Thyroid gland (tissue), 4 donors: ENCODE measurements at regions not wholly inside any gene's neighbourhood (a gene's known extent, or its start where the extent isn't known, plus 50 kb on each side); places are given as distances from the start of the nearest gene placed in this dataset.

ENCODE experiments used
- CTCF ChIP-seq, 6 experiments: fragments of 200-600 bp in 3 of 6; fragments of 450-650 bp in 3 of 6; sonication (generic) in 3 of 6; IDR thresholded peaks; one replicate each; pipeline ENCODE4 v1.5.1; 2016 to 2019; ENCODE audit warnings: antibody characterized with exemption in 6 of 6, mild to moderate bottlenecking in 2 of 6, inconsistent platforms in 1 of 6, moderate library complexity in 1 of 6
- POLR2A ChIP-seq, 2 donors: fragments of 450-650 bp; IDR thresholded peaks; one replicate each; pipeline ENCODE4 v1.6.1; 2017; ENCODE audit warnings: antibody characterized with exemption in 2 of 2, mild to moderate bottlenecking in 2 of 2, moderate library complexity in 1 of 2

DNA sequence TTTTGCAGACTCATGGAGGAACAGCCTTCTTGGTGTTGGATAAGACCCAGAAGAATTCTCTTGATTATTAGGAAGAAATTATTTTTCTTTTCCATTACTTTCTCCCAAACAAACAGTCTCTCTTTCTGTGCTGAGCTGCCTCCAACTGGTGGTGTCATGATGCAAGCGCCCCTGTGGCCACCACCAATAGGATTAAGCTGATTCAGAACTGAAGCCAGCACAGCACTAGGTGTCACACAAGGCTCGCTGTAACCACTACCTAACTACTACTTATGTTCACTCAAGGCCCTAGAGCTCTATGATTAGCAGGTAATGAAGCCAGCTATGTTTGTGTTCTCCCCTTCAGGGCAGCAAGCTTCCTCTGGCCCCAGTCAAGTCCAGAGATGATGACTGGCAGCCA is 123.4 kb downstream of the HTR1B start:
- TF ChIP-seq CTCF (IDR thresholded peaks at IDR 0.05) (no peak), POLR2A (IDR thresholded peaks at IDR 0.05) (no peak)
